WTC11 (cell line): ENCODE measurements at regions not wholly inside any gene's neighbourhood (a gene's known extent, or its start where the extent isn't known, plus 50 kb on each side); places are given as distances from the start of the nearest gene placed in this dataset.

ENCODE experiments used
- ATAC-seq: fragments of 200-7000 bp; cut with Tn5 transposase; 2 replicates; pipeline ENCODE4 v1.10.0; 2021; ENCODE audit warnings: mild to moderate bottlenecking, moderate library complexity
- CTCF ChIA-PET: fragments of 300-600 bp; sonication (Branson Sonifier 250); formaldehyde crosslinking; loops from one replicate; lab custom pipeline; 2021; ENCODE audit warnings: antibody characterized with exemption; lab: Charles Lee
- POLR2A ChIA-PET: fragments of 350-600 bp; sonication (Branson Sonifier 250); formaldehyde crosslinking; loops from one replicate; lab custom pipeline; 2021; ENCODE audit warnings: antibody characterized with exemption; lab: Charles Lee
- DNase-seq: peaks from one replicate; pipeline ENCODE4 v3.0.0; 2021; ENCODE audit warnings: low spot score
- H3K27ac Mint-ChIP-seq: 2 replicates; pipeline ENCODE4 v1.8.0; 2021; ENCODE audit warnings: mixed read lengths
- H3K27me3 Mint-ChIP-seq: 2 replicates; pipeline ENCODE4 v1.8.0; 2021; ENCODE audit warnings: low read depth, mild to moderate bottlenecking, moderate library complexity, mixed read lengths
- H3K36me3 Mint-ChIP-seq: 2 replicates; pipeline ENCODE4 v1.8.0; 2021; ENCODE audit warnings: mixed read lengths
- H3K4me1 Mint-ChIP-seq: 2 replicates; pipeline ENCODE4 v1.8.0; 2022; ENCODE audit warnings: mixed read lengths
- H3K4me3 Mint-ChIP-seq: 2 replicates; pipeline ENCODE4 v1.8.0; 2021; ENCODE audit warnings: mild to moderate bottlenecking, moderate library complexity, mixed read lengths
- H3K9me3 Mint-ChIP-seq: 2 replicates; pipeline ENCODE4 v1.8.0; 2021; ENCODE audit warnings: mixed read lengths
- ATF3 ChIP-seq: sonication (generic); formaldehyde crosslinking; conservative IDR thresholded peaks from 2 replicates; pipeline ENCODE4 v1.8.1; 2022; ENCODE audit warnings: mild to moderate bottlenecking, missing genetic modification reagents
- CREM ChIP-seq: sonication (generic); formaldehyde crosslinking; IDR thresholded peaks from 2 replicates; pipeline ENCODE4 v1.8.1; 2022; ENCODE audit warnings: mild to moderate bottlenecking, missing genetic modification reagents, moderate library complexity
- ELF4 ChIP-seq: sonication (generic); formaldehyde crosslinking; IDR thresholded peaks from 2 replicates; pipeline ENCODE4 v1.8.1; 2022; ENCODE audit warnings: low read depth, mild to moderate bottlenecking, moderate library complexity, missing genetic modification reagents
- ESRRA ChIP-seq: sonication (generic); formaldehyde crosslinking; IDR thresholded peaks from 2 replicates; pipeline ENCODE4 v1.8.1; 2022; ENCODE audit warnings: mild to moderate bottlenecking, missing genetic modification reagents, borderline replicate concordance
- ETV6 ChIP-seq: sonication (generic); formaldehyde crosslinking; IDR thresholded peaks from 2 replicates; pipeline ENCODE4 v1.8.1; 2022; ENCODE audit warnings: mild to moderate bottlenecking, missing genetic modification reagents
- HMGXB4 ChIP-seq: sonication (generic); formaldehyde crosslinking; IDR thresholded peaks from 2 replicates; pipeline ENCODE4 v1.8.1; 2023; ENCODE audit warnings: mild to moderate bottlenecking, moderate library complexity, missing genetic modification reagents
- IRF2 ChIP-seq: sonication (generic); formaldehyde crosslinking; IDR thresholded peaks from 2 replicates; pipeline ENCODE4 v1.8.0; 2022; ENCODE audit warnings: low read depth, missing genetic modification reagents, borderline replicate concordance
- NFATC4 ChIP-seq: fragments of 250-450 bp; sonication (Bioruptor Pico); IDR thresholded peaks from 2 replicates; pipeline ENCODE4 v1.9.0; 2021; ENCODE audit warnings: mild to moderate bottlenecking
- PRRX2 ChIP-seq: fragments of 250-450 bp; sonication (Bioruptor Pico); IDR thresholded peaks from 2 replicates; pipeline ENCODE4 v1.8.0; 2021; ENCODE audit warnings: mild to moderate bottlenecking
- RORB ChIP-seq: fragments of 250-450 bp; sonication (Bioruptor Pico); IDR thresholded peaks from 2 replicates; pipeline ENCODE4 v1.9.0; 2021; ENCODE audit warnings: mild to moderate bottlenecking
- SMAD4 ChIP-seq: sonication (generic); formaldehyde crosslinking; IDR thresholded peaks from 2 replicates; pipeline ENCODE4 v1.8.0; 2022; ENCODE audit warnings: mild to moderate bottlenecking, missing genetic modification reagents
- SOX15 ChIP-seq: fragments of 250-450 bp; sonication (Bioruptor Pico); IDR thresholded peaks from 2 replicates; pipeline ENCODE4 v1.9.0; 2021; ENCODE audit warnings: mild to moderate bottlenecking
- SP1 ChIP-seq: sonication (generic); formaldehyde crosslinking; conservative IDR thresholded peaks from 2 replicates; pipeline ENCODE4 v1.8.1; 2022; ENCODE audit warnings: missing genetic modification reagents
- TP53 ChIP-seq: sonication (generic); formaldehyde crosslinking; IDR thresholded peaks from 2 replicates; pipeline ENCODE4 v1.8.1; 2023; ENCODE audit warnings: mild to moderate bottlenecking, missing genetic modification reagents
- ZNF121 ChIP-seq: sonication (generic); formaldehyde crosslinking; IDR thresholded peaks from 2 replicates; pipeline ENCODE4 v1.8.0; 2023; ENCODE audit warnings: missing genetic modification reagents
- ZNF138 ChIP-seq: sonication (generic); formaldehyde crosslinking; conservative IDR thresholded peaks from 2 replicates; pipeline ENCODE4 v1.8.1; 2022; ENCODE audit warnings: mild to moderate bottlenecking, moderate library complexity, missing genetic modification reagents
- ZNF281 ChIP-seq: sonication (generic); formaldehyde crosslinking; IDR thresholded peaks from 2 replicates; pipeline ENCODE4 v1.8.0; 2023; ENCODE audit warnings: mild to moderate bottlenecking, missing genetic modification reagents
- ZNF317 ChIP-seq: sonication (generic); formaldehyde crosslinking; IDR thresholded peaks from 2 replicates; pipeline ENCODE4 v1.8.1; 2023; ENCODE audit warnings: low read depth, mild to moderate bottlenecking, moderate library complexity, missing genetic modification reagents, borderline replicate concordance
- ZNF423 ChIP-seq: fragments of 250-450 bp; sonication (Bioruptor Pico); IDR thresholded peaks from 2 replicates; pipeline ENCODE4 v2.1.2; 2022; ENCODE audit warnings: mild to moderate bottlenecking, moderate library complexity
- ZNF532 ChIP-seq: fragments of 250-450 bp; sonication (Bioruptor Pico); IDR thresholded peaks from 2 replicates; pipeline ENCODE4 v1.9.0; 2021; ENCODE audit warnings: mild to moderate bottlenecking, borderline replicate concordance
- ZNF671 ChIP-seq: fragments of 250-450 bp; sonication (Bioruptor Pico); IDR thresholded peaks from 2 replicates; pipeline ENCODE4 v1.8.0; 2021; ENCODE audit warnings: mild to moderate bottlenecking
- TF ChIP-seq, protein P1 (sequence below): sonication (generic); formaldehyde crosslinking; IDR thresholded peaks from 2 replicates; pipeline ENCODE4 v1.8.1; 2022; ENCODE audit warnings: low read depth, mild to moderate bottlenecking, moderate library complexity, missing genetic modification reagents, borderline replicate concordance
- TF ChIP-seq, protein P2 (sequence below): sonication (generic); formaldehyde crosslinking; IDR thresholded peaks from 2 replicates; pipeline ENCODE4 v1.8.0; 2022; ENCODE audit warnings: mild to moderate bottlenecking, missing genetic modification reagents

- Mint-ChIP-seq H3K4me1 (peaks cover 15% of the 10 kb centered on the region), H3K36me3 (no peaks in the 10 kb centered on the region), H3K9me3 (peaks cover 4% of the 10 kb centered on the region; the same call in 1 of the 2 replicates), H3K27ac (no peak overlapping the region; the same call in none of the 2 replicates), H3K27me3 (no peaks in the 10 kb centered on the region), H3K4me3 (no peak overlapping the region)
- peak; percentile 46; the same call in 1 of the 2 replicates for ATAC-seq
- POLR2A ChIA-PET, result no interaction called here
- CTCF ChIA-PET, result interaction anchor here (0.6 kb wide), 1 partner anchor 145 kb away, joined by 4 read pairs; no protein-coding TSS in a partner anchor
- DNase-seq, result peak; percentile 12
- TF ChIP-seq ZNF423 (CRISPR knock-in tag), result peak; percentile 60; the same call in 1 of the 2 replicates
- TF ChIP-seq PRRX2 (CRISPR knock-in tag), result no peak
- no peak for TF ChIP-seq SOX15
- TF ChIP-seq HMGXB4 (CRISPR knock-in tag), result no peak
- TF ChIP-seq, protein P1, sequence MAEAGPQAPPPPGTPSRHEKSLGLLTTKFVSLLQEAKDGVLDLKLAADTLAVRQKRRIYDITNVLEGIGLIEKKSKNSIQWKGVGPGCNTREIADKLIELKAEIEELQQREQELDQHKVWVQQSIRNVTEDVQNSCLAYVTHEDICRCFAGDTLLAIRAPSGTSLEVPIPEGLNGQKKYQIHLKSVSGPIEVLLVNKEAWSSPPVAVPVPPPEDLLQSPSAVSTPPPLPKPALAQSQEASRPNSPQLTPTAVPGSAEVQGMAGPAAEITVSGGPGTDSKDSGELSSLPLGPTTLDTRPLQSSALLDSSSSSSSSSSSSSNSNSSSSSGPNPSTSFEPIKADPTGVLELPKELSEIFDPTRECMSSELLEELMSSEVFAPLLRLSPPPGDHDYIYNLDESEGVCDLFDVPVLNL, result no peak
- TF ChIP-seq ELF4, result no peak
- no peak for TF ChIP-seq NFATC4
Observed at GRCh38 chr1:101618900-101619299, 377.8 kb downstream of the OLFM3 start.

GRCh38 chr1:101632548-101633272 is 364.0 kb downstream of the OLFM3 start:
- Mint-ChIP-seq H3K4me1 (peaks cover 14% of the 10 kb centered on the region), H3K27me3 (no peaks in the 10 kb centered on the region), H3K36me3 (no peaks in the 10 kb centered on the region), H3K27ac (no peak overlapping the region; the same call in 1 of the 2 replicates), H3K9me3 (peaks cover 4% of the 10 kb centered on the region; the same call in 1 of the 2 replicates), H3K4me3 (no peak overlapping the region)
- no peak for DNase-seq
- TF ChIP-seq ZNF532 (CRISPR knock-in tag) (no peak), ZNF317 (CRISPR knock-in tag) (no peak), IRF2 (CRISPR knock-in tag) (no peak), SOX15 (no peak), CREM (CRISPR knock-in tag) (no peak), ZNF138 (CRISPR knock-in tag) (no peak), ATF3 (CRISPR knock-in tag) (no peak), ZNF671 (CRISPR knock-in tag) (no peak), SP1 (CRISPR knock-in tag) (no peak), ETV6 (no peak), RORB (no peak), TP53 (no peak), ZNF281 (CRISPR knock-in tag) (no peak), ZNF121 (CRISPR knock-in tag) (no peak), ESRRA (CRISPR knock-in tag) (no peak), SMAD4 (no peak)
- TF ChIP-seq, protein P2, sequence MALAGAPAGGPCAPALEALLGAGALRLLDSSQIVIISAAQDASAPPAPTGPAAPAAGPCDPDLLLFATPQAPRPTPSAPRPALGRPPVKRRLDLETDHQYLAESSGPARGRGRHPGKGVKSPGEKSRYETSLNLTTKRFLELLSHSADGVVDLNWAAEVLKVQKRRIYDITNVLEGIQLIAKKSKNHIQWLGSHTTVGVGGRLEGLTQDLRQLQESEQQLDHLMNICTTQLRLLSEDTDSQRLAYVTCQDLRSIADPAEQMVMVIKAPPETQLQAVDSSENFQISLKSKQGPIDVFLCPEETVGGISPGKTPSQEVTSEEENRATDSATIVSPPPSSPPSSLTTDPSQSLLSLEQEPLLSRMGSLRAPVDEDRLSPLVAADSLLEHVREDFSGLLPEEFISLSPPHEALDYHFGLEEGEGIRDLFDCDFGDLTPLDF, result no peak
- ATAC-seq, result peak; percentile 83
- POLR2A ChIA-PET, result no interaction called here
- CTCF ChIA-PET, result interaction anchor here (0.7 to 0.8 kb wide), 2 partner anchors 21 to 112 kb away, joined by 3 read pairs; no protein-coding TSS in a partner anchor
